ENCODE measurements at regions not wholly inside any gene's neighbourhood (a gene's known extent, or its start where the extent isn't known, plus 50 kb on each side); places are given as distances from the start of the nearest gene placed in this dataset.
"Not testable (repeated sequence)": the region's sequence is repeated elsewhere in the genome, so short reads cannot be mapped to it uniquely, and the experiment has no call there.

DNA sequence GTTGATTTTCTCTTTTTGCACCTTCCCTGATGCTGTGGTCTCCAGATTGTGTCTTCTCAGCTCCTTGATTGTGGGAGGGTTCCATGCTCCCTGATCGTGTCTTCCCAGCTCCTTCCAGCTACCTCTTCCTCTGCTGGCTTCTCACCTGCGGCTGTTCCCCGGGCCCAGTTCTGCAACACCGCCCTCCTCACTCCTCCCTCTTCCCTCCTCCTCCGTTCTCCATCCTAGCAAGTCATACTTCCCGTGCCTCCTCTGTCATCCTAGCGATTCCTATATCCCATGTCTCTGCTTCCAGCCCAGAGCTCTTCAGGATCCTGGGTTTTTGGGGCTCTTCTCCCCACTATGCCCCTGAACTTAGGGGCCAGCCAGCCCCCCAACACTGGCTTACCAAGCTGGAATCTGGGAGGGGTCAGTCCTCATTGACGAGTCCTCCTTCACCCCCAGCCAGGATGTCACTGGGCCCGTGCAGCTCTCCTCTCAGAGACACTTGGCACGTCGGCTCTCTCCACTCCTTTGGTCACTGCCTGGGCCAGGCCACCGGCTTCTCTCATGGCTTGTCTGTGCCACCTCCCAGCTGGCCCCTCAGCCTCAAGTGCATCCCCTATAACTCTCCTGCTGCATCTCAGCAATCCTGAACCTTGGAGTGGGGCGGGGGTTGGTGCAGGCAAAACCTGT lies 255.4 kb upstream of the MVB12B start:
- H3K27me3 ChIP-seq (ENCODE audit: control insufficient read depth, insufficient read depth, low read length) = no peaks in the 10 kb centered on the region
- H3K4me3 ChIP-seq (ENCODE audit: low read depth, low read length) = no peak overlapping the region
- no peaks in the 10 kb centered on the region for H3K9me3 ChIP-seq (ENCODE audit: control insufficient read depth, insufficient read depth, low read length)
- no peaks in the 10 kb centered on the region for H3K36me3 ChIP-seq (ENCODE audit: control insufficient read depth, insufficient read depth, low read length)
- no peaks in the 10 kb centered on the region for H3K4me1 ChIP-seq (ENCODE audit: control insufficient read depth, insufficient read depth, low read length)
- no peak overlapping the region for H3K9ac ChIP-seq (ENCODE audit: low read depth, low read length)

DNA sequence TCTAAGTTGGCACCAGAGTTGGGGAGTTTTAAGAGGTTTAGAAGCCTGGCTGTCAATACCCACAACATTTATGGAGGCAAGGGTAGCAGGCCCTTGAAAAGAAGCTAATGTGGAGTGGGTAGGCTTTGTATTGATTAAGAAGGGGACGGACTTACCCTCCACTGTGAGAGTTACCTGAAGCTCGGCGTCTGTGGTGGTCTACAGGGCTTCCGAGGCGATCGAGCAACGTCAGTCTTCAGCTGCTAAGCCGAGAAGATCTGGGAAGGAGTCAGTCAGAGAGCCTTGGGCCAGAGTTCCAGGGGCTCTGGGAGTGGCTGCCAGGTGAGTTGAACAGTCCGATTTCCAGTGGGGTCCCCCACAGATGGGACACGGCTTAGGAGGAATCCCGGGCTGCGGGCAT lies 249.0 kb upstream of the MVB12B start:
- H3K9me3 ChIP-seq (ENCODE audit: control insufficient read depth, insufficient read depth, low read length); H3K9ac ChIP-seq (ENCODE audit: low read depth, low read length); H3K4me3 ChIP-seq (ENCODE audit: low read depth, low read length); H3K36me3 ChIP-seq (ENCODE audit: control insufficient read depth, insufficient read depth, low read length); H3K4me1 ChIP-seq (ENCODE audit: control insufficient read depth, insufficient read depth, low read length); H3K27me3 ChIP-seq (ENCODE audit: control insufficient read depth, insufficient read depth, low read length): not testable (repeated sequence)

DNA sequence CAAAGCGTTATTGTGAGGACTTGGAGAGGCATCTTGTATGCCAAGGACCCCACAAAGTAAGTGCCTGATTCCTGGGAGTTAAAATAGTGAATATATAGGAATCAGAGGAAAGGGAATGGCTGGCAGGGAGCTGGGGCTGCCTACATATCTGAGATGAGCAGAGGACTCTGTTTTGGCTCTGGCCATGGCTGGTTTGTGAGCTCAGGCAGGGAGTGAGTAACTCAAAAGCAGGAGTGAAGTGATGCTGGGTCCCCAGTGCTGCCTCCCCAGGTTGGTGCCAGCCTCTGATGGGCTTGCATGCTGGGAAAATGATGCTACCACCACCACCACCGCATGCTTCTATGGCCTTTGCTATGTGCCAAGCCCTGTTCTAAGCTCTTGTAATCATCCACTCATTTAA lies 246.0 kb upstream of the MVB12B start:
- H3K36me3 ChIP-seq (ENCODE audit: control insufficient read depth, insufficient read depth, low read length) = no peaks in the 10 kb centered on the region

DNA sequence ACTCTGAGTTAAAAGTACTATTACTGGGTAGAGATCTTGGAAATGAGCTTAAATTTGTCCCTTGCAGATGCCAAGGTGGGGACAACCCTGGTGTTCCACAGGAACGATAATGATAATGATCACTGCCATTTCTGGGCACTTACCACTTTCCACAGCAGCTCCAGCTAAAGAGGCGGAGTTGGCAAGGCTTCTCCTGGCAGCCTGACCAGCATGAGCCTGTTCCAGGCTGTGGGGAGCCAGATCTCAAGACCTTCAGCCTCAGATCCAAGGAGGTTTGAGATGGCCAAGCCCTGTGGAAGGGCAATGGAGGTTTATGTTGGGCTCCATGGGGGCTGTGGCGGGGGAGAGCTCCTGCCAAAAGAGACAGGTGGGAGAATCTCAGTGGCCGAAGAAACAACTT lies 244.9 kb upstream of the MVB12B start:
- Histone ChIP-seq H3K36me3 (ENCODE audit: control insufficient read depth, insufficient read depth, low read length) (no peaks in the 10 kb centered on the region), H3K27me3 (ENCODE audit: control insufficient read depth, insufficient read depth, low read length) (no peaks in the 10 kb centered on the region), H3K9me3 (ENCODE audit: control insufficient read depth, insufficient read depth, low read length) (no peaks in the 10 kb centered on the region), H3K4me3 (ENCODE audit: low read depth, low read length) (no peak overlapping the region), H3K9ac (ENCODE audit: low read depth, low read length) (no peak overlapping the region), H3K4me1 (ENCODE audit: control insufficient read depth, insufficient read depth, low read length) (no peaks in the 10 kb centered on the region)

More for the DNA sequence above, 246.0 kb upstream of the MVB12B start:
- Histone ChIP-seq H3K9ac (ENCODE audit: low read depth, low read length) (no peak overlapping the region), H3K9me3 (ENCODE audit: control insufficient read depth, insufficient read depth, low read length) (no peaks in the 10 kb centered on the region), H3K4me1 (ENCODE audit: control insufficient read depth, insufficient read depth, low read length) (no peaks in the 10 kb centered on the region), H3K27me3 (ENCODE audit: control insufficient read depth, insufficient read depth, low read length) (no peaks in the 10 kb centered on the region), H3K4me3 (ENCODE audit: low read depth, low read length) (no peak overlapping the region)

DNA sequence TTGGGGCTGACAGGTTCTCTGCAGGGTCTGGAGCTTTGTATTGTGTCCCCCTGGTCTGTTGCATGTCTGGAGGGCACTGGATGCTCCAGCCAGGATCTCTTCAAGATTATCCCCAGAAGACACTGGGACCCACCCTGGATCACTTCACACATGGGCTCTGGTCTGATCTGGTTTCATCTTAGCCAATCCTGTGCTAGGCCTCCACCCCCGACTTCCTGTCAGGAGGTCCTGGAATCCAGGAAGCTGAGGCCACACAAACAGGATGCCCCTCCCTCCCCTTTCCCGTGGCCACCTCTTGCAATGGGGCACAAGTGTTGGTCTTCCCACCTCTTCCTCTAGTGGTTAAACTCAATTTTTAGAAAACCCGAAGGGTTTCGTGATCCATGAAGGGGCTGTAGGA lies 242.6 kb upstream of the MVB12B start:
- no peaks in the 10 kb centered on the region for H3K9me3 ChIP-seq (ENCODE audit: control insufficient read depth, insufficient read depth, low read length)
- H3K27me3 ChIP-seq (ENCODE audit: control insufficient read depth, insufficient read depth, low read length) = no peaks in the 10 kb centered on the region
- H3K4me1 ChIP-seq (ENCODE audit: control insufficient read depth, insufficient read depth, low read length) = no peaks in the 10 kb centered on the region
- H3K36me3 ChIP-seq (ENCODE audit: control insufficient read depth, insufficient read depth, low read length) = no peaks in the 10 kb centered on the region
- no peak overlapping the region for H3K4me3 ChIP-seq (ENCODE audit: low read depth, low read length)
- H3K9ac ChIP-seq (ENCODE audit: low read depth, low read length) = no peak overlapping the region

DNA sequence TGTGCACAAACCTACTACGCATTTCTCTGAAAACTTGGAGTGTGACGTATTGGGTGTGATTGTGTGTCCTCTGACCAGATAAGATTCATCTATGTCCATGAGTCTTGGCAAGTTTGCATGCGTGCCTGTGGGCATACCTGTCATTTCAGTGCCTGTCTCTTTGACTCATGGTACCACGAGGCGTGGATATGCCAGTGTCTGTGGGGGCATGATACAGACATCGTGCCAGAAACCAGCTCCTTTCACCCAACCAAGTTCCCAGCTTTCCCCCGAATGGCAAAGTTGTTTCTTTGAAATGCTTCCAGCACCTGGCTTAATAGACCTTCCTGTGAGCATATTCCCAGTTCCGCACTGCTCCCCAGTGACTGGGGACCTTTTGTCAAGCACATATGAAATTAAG lies 241.9 kb upstream of the MVB12B start:
- no peak overlapping the region for H3K9ac ChIP-seq (ENCODE audit: low read depth, low read length)
- H3K4me1 ChIP-seq (ENCODE audit: control insufficient read depth, insufficient read depth, low read length) = no peaks in the 10 kb centered on the region
- no peaks in the 10 kb centered on the region for H3K36me3 ChIP-seq (ENCODE audit: control insufficient read depth, insufficient read depth, low read length)
- no peaks in the 10 kb centered on the region for H3K9me3 ChIP-seq (ENCODE audit: control insufficient read depth, insufficient read depth, low read length)
- no peak overlapping the region for H3K4me3 ChIP-seq (ENCODE audit: low read depth, low read length)
- H3K27me3 ChIP-seq (ENCODE audit: control insufficient read depth, insufficient read depth, low read length) = no peaks in the 10 kb centered on the region

DNA sequence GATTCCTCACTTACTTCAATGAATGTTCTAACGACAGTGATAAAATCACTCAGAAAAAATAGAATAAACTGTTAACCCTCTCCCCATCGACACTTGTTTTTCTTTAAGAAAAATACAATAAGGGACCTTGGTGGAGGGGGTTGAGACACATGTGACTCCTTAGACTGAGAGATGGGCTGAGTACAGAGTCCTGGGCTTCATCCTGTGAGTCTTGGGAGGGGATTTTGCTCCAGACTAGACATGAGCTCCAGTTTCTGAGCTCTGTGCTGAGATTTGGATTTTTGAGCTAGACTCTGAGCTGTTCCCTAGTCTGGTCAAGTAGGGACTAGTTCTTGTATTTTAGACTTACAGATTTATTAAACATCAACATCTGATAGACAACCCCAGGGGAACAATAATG lies 241.5 kb upstream of the MVB12B start:
- no peaks in the 10 kb centered on the region for H3K36me3 ChIP-seq (ENCODE audit: control insufficient read depth, insufficient read depth, low read length)
- no peaks in the 10 kb centered on the region for H3K9me3 ChIP-seq (ENCODE audit: control insufficient read depth, insufficient read depth, low read length)
- H3K27me3 ChIP-seq (ENCODE audit: control insufficient read depth, insufficient read depth, low read length) = no peaks in the 10 kb centered on the region

DNA sequence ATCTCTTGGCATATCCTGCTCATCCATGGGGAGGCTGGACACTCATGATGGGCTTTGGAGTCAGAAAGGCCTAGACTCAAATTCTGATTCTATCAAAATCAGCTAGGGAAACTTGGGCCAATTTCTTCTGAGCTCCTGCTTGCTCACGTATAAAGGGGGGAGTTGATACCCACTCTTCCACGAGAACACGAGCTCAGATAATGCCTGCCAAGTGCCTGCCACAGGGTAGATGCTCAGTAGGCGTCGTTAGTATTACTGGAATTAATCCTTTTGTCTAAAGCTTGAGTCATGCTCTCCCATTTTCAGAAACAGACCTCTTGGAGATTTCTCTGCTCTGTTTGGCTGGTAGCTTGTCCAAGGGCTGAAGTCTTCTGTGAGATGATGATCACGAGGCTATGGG lies 238.3 kb upstream of the MVB12B start:
- Histone ChIP-seq H3K4me3 (ENCODE audit: low read depth, low read length) (no peak overlapping the region), H3K9me3 (ENCODE audit: control insufficient read depth, insufficient read depth, low read length) (no peaks in the 10 kb centered on the region), H3K4me1 (ENCODE audit: control insufficient read depth, insufficient read depth, low read length) (no peaks in the 10 kb centered on the region), H3K36me3 (ENCODE audit: control insufficient read depth, insufficient read depth, low read length) (no peaks in the 10 kb centered on the region), H3K9ac (ENCODE audit: low read depth, low read length) (no peak overlapping the region), H3K27me3 (ENCODE audit: control insufficient read depth, insufficient read depth, low read length) (no peaks in the 10 kb centered on the region)

More for the DNA sequence above, 241.5 kb upstream of the MVB12B start:
- H3K4me1 ChIP-seq (ENCODE audit: control insufficient read depth, insufficient read depth, low read length) = no peaks in the 10 kb centered on the region
- H3K9ac ChIP-seq (ENCODE audit: low read depth, low read length) = no peak overlapping the region
- no peak overlapping the region for H3K4me3 ChIP-seq (ENCODE audit: low read depth, low read length)

DNA sequence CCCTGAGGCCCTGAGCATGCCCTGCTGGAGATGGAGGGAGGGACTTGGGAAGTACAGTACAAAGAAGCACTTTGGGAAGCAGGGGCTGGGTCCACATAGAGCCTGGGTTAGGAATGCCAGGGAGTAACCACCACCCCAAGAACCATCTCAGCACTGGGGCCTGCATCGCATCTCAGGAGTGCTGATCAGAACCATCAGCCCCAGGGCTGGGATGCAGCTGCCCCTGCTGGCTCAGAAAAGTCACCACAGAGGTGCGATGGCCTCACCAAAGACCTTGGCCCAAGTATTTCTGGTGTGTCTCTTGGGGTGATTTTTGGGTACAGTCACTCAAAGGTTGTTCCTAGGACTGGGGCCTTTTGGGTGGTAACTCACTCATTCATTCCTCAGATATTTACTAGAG lies 236.8 kb upstream of the MVB12B start:
- H3K9me3 ChIP-seq (ENCODE audit: control insufficient read depth, insufficient read depth, low read length) = no peaks in the 10 kb centered on the region
- H3K4me3 ChIP-seq (ENCODE audit: low read depth, low read length) = no peak overlapping the region
- H3K36me3 ChIP-seq (ENCODE audit: control insufficient read depth, insufficient read depth, low read length) = no peaks in the 10 kb centered on the region
- no peaks in the 10 kb centered on the region for H3K4me1 ChIP-seq (ENCODE audit: control insufficient read depth, insufficient read depth, low read length)
- no peak overlapping the region for H3K9ac ChIP-seq (ENCODE audit: low read depth, low read length)
- no peaks in the 10 kb centered on the region for H3K27me3 ChIP-seq (ENCODE audit: control insufficient read depth, insufficient read depth, low read length)

DNA sequence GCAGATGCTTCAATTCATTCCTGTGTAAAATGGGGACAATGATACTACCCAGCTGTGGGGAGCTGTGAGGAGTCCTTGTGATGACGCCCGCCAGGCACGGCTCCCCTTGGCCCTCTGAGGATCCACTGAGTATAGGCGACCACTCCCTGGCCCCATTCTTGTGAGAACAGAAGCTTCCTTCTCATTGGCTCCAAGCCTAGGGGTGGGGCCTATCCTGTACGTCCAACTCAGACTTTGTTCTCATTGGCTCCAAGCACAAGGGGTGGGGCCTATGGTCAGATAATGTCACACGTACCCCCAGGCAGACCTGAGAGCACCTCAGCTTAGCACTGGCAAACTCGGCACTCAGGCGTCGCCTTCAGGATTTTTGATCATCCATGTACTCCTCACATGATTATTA lies 232.9 kb upstream of the MVB12B start:
- H3K9ac ChIP-seq (ENCODE audit: low read depth, low read length) = no peak overlapping the region
- H3K4me3 ChIP-seq (ENCODE audit: low read depth, low read length) = no peak overlapping the region
- H3K27me3 ChIP-seq (ENCODE audit: control insufficient read depth, insufficient read depth, low read length) = no peaks in the 10 kb centered on the region
- H3K9me3 ChIP-seq (ENCODE audit: control insufficient read depth, insufficient read depth, low read length) = no peaks in the 10 kb centered on the region
- H3K36me3 ChIP-seq (ENCODE audit: control insufficient read depth, insufficient read depth, low read length) = no peaks in the 10 kb centered on the region
- H3K4me1 ChIP-seq (ENCODE audit: control insufficient read depth, insufficient read depth, low read length) = no peaks in the 10 kb centered on the region

DNA sequence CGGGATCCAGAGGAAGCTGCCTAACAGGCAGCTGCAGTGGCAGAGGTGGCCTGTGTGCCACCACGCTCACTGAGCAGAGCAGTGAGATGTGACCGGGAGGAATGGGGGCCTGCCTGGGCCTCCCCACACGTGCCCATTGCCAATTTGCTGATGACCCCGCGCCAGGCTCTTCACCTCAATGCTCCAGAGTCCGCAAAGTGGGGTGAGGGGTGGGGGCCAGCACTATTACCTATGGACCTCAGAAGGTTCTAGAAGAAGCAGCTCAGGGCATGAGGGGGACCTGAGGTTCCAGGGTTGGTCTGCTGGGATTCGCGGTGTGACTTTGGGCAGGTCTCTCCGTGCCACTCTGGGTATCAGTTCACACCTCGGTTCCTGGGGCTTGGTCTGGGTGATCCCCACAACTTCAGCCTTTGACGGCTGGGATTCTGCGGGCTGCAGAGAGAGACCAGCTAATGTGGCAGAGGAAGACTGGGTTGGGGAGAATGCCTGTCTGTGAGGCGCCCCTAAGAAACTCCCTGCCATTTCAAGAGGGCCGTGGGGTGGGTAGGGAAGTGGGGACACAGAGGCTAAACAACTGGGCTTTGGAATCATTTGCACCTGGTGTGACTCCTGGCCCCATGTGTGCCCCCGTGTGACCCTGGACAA lies 231.0 kb upstream of the MVB12B start:
- no peaks in the 10 kb centered on the region for H3K27me3 ChIP-seq (ENCODE audit: control insufficient read depth, insufficient read depth, low read length)
- no peaks in the 10 kb centered on the region for H3K9me3 ChIP-seq (ENCODE audit: control insufficient read depth, insufficient read depth, low read length)
- H3K9ac ChIP-seq (ENCODE audit: low read depth, low read length) = no peak overlapping the region
- no peak overlapping the region for H3K4me3 ChIP-seq (ENCODE audit: low read depth, low read length)
- H3K36me3 ChIP-seq (ENCODE audit: control insufficient read depth, insufficient read depth, low read length) = no peaks in the 10 kb centered on the region
- H3K4me1 ChIP-seq (ENCODE audit: control insufficient read depth, insufficient read depth, low read length) = no peaks in the 10 kb centered on the region

DNA sequence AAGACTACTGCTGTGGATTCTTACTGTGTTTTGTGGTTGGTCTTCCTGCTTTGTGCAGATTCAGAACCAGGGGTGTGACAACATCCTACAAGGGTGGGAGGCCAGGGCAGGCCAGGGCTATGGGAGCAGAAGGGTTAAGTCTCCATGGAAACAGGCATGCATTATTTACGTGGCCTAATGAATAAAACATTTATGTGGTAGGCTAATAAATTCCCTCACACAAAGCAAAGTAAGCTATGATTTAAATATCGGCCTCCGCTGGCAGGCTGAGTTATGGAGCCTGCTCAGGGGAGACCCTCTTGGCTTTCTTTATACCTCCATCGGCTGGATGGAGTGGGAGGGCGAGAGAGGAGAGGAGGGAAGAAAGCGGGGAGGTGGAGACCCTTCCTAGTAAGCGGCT lies 230.3 kb upstream of the MVB12B start:
- H3K36me3 ChIP-seq (ENCODE audit: control insufficient read depth, insufficient read depth, low read length) = no peaks in the 10 kb centered on the region
- H3K9ac ChIP-seq (ENCODE audit: low read depth, low read length) = no peak overlapping the region
- H3K4me3 ChIP-seq (ENCODE audit: low read depth, low read length) = no peak overlapping the region
- H3K4me1 ChIP-seq (ENCODE audit: control insufficient read depth, insufficient read depth, low read length) = no peaks in the 10 kb centered on the region
- no peaks in the 10 kb centered on the region for H3K9me3 ChIP-seq (ENCODE audit: control insufficient read depth, insufficient read depth, low read length)
- H3K27me3 ChIP-seq (ENCODE audit: control insufficient read depth, insufficient read depth, low read length) = no peaks in the 10 kb centered on the region
